Tibial nerve (tissue), 4 donors: ENCODE measurements at regions not wholly inside any gene's neighbourhood (a gene's known extent, or its start where the extent isn't known, plus 50 kb on each side); places are given as distances from the start of the nearest gene placed in this dataset.

Experiments used
- DNase-seq, 2 donors: peaks; one replicate each; pipeline ENCODE4 v3.0.0-alpha.2; 2019; ENCODE audit warnings: low spot score in 2 of 2
- H3K27ac ChIP-seq, 4 donors: fragments of 200-600 bp; sonication (generic) in 3 of 4; one replicate each; pipeline ENCODE4 v1.5.1; 2017 to 2019; ENCODE audit warnings: mild to moderate bottlenecking in 1 of 4
- H3K27me3 ChIP-seq, 2 donors: fragments of 200-600 bp; sonication (generic) in 1 of 2; one replicate each; pipeline versions ENCODE4 v1.5.1 to v1.6.0; 2017 to 2019
- H3K36me3 ChIP-seq, 3 donors: fragments of 200-600 bp; sonication (generic); one replicate each; pipeline ENCODE4 v1.5.1; 2018 to 2019
- H3K4me1 ChIP-seq, 4 donors: fragments of 200-600 bp; sonication (generic) in 3 of 4; one replicate each; pipeline ENCODE4 v1.5.1; 2017 to 2019
- H3K4me3 ChIP-seq, 4 donors: fragments of 200-600 bp; sonication (generic) in 3 of 4; one replicate each; pipeline ENCODE4 v1.5.1; 2017 to 2019; ENCODE audit warnings: mild to moderate bottlenecking in 1 of 4, moderate library complexity in 1 of 4
- H3K9me3 ChIP-seq, 4 donors: fragments of 200-600 bp; sonication (generic) in 3 of 4; one replicate each; pipeline ENCODE4 v1.5.1; 2017 to 2019
- EP300 ChIP-seq, 2 donors: sonication (generic); formaldehyde crosslinking; IDR thresholded peaks; one replicate each; pipeline ENCODE4 v1.6.1; 2017; ENCODE audit warnings: antibody characterized with exemption in 2 of 2, mild to moderate bottlenecking in 1 of 2
- POLR2A ChIP-seq, 2 donors: fragments of 450-650 bp; IDR thresholded peaks; one replicate each; pipeline ENCODE4 v1.6.1; 2017; ENCODE audit warnings: antibody characterized with exemption in 2 of 2, mild to moderate bottlenecking in 2 of 2, moderate library complexity in 2 of 2
- WGBS, 2 donors: methylation state at CpG; one replicate each; pipeline ENCODE4 v1.1.5; 2018; 5-methylcytosine and 5-hydroxymethylcytosine counted together
- TF ChIP-seq, protein P1 (sequence below), 5 experiments: fragments of 200-600 bp in 3 of 5; fragments of 450-650 bp in 2 of 5; sonication (generic) in 3 of 5; IDR thresholded peaks; one replicate each; pipeline ENCODE4 v1.5.1; 2016 to 2019; ENCODE audit warnings: antibody characterized with exemption in 5 of 5, mild to moderate bottlenecking in 3 of 5, moderate library complexity in 2 of 5

DNA sequence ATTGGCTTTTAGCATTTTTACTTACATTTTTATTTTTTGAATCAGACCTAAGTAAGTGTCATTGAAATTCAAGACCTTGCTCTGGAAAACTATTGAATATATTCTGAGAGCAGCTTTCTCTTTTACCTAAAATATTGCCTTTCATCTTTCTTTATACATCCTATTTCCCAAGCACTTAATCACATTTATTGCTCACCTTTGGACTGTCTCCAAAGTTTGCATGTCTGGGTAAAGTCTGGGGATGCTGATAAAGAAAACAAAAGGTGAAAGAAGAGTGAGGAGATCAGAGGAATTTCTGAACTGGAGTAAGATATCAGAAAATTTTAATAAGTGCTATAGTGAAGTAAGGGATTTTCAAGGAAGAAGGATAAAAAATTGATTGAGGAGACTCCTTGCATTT, 308.5 kb upstream of the AADAT start:
- Histone ChIP-seq H3K9me3 (peaks cover 0 to 3% (median 0%) of the 10 kb centered on the region in 4 donors), H3K27ac (no peak overlapping the region), H3K27me3 (no peaks in the 10 kb centered on the region), H3K4me3 (no peak overlapping the region), H3K36me3 (no peaks in the 10 kb centered on the region), H3K4me1 (no peaks in the 10 kb centered on the region)
- TF ChIP-seq EP300 (IDR thresholded peaks at IDR 0.05) = no peak
- TF ChIP-seq, protein P1, sequence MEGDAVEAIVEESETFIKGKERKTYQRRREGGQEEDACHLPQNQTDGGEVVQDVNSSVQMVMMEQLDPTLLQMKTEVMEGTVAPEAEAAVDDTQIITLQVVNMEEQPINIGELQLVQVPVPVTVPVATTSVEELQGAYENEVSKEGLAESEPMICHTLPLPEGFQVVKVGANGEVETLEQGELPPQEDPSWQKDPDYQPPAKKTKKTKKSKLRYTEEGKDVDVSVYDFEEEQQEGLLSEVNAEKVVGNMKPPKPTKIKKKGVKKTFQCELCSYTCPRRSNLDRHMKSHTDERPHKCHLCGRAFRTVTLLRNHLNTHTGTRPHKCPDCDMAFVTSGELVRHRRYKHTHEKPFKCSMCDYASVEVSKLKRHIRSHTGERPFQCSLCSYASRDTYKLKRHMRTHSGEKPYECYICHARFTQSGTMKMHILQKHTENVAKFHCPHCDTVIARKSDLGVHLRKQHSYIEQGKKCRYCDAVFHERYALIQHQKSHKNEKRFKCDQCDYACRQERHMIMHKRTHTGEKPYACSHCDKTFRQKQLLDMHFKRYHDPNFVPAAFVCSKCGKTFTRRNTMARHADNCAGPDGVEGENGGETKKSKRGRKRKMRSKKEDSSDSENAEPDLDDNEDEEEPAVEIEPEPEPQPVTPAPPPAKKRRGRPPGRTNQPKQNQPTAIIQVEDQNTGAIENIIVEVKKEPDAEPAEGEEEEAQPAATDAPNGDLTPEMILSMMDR (IDR thresholded peaks at IDR 0.05) = no peak
- no peak for TF ChIP-seq POLR2A (IDR thresholded peaks at IDR 0.05)
- DNase-seq = no peak

DNA sequence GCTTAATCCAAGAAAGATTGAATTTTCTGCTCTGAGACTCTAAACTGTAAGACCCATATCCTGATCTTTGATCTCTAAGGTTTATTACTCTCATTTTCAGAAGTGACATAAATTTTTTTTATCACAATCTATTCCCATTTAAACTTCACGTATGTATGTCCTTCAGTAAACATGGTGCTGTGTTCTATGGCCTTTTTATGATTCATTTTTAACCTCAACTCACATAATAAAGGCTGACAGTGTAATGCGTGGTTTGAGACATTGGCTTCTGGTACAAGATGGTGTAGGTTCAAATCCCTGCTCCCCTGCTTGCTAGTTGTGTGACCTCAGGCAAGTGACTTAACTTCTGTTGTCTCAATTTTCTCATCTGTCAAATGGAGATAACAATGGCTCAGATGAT, 306.0 kb upstream of the AADAT start:
- Histone ChIP-seq H3K36me3 (no peaks in the 10 kb centered on the region), H3K4me3 (no peak overlapping the region), H3K9me3 (no peaks in the 10 kb centered on the region), H3K4me1 (no peaks in the 10 kb centered on the region), H3K27me3 (no peaks in the 10 kb centered on the region), H3K27ac (no peak overlapping the region)
- TF ChIP-seq EP300 (IDR thresholded peaks at IDR 0.05) = no peak
- TF ChIP-seq, protein P1 (IDR thresholded peaks at IDR 0.05) = no peak
- no peak for TF ChIP-seq POLR2A (IDR thresholded peaks at IDR 0.05)
- DNase-seq = no peak
- WGBS, 2 donors = 80 to 92% methylated on average over 2 of the region's 2 CpGs

DNA sequence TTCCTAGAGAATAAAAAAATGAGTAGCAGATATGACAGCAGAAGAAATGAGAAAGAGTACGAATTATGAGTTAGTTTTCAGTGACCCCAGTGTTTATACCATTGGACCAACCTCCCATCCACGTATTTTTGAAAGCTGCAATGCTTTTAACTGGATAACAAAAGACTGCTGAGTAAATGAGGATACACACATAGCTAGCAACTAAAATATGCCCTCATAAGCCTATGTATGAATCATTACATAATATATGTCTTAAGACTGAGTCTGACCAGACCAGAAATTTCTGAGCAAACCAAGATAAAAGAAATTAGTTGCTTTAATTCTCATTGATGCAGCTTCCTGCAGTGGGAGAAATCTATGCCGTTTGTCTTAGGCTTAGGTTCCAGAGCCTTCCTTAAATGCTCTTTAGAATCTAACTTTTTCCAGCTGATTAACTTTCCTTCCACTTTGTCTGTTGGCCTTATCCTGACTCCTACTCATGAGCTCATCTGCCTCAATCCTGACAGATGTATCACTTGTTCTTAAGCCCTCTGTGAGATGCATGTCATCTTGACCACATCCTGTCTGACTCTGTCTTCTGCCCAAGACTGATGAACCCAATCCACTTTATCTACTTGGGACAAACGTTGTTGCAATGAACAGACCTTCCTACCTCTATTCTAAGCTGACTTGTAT, 301.4 kb upstream of the AADAT start:
- Histone ChIP-seq H3K27me3 (no peaks in the 10 kb centered on the region), H3K27ac (no peak overlapping the region), H3K9me3 (no peaks in the 10 kb centered on the region), H3K4me3 (no peak overlapping the region), H3K4me1 (no peaks in the 10 kb centered on the region), H3K36me3 (no peaks in the 10 kb centered on the region)
- 58 to 68% methylated on average over 4 of the region's 4 CpGs for WGBS, 2 donors
- TF ChIP-seq, protein P1 (IDR thresholded peaks at IDR 0.05) = no peak
- no peak for TF ChIP-seq POLR2A (IDR thresholded peaks at IDR 0.05)
- TF ChIP-seq EP300 (IDR thresholded peaks at IDR 0.05) = no peak
- no peak for DNase-seq

DNA sequence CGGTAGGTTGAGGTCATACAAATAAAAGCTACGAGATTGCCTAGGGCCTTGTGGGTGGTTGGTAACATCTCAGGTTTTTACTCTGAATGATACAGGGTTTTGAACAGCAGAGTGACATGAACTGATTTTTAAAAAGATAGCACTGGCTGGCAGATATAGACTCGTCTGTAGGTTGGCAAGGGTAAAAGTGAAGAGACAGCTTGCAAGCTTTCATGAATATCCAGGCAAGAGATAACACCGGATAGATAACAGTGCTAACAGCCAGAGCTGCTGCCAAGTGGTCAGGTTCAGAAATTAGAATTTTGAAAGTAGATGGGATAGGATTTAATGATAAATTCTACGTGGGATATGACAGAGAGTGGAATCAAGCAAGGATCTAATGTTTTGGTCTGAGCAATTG, 299.7 kb upstream of the AADAT start:
- H3K36me3 ChIP-seq = no peaks in the 10 kb centered on the region
- H3K27ac ChIP-seq = no peak overlapping the region
- no peak for DNase-seq

DNA sequence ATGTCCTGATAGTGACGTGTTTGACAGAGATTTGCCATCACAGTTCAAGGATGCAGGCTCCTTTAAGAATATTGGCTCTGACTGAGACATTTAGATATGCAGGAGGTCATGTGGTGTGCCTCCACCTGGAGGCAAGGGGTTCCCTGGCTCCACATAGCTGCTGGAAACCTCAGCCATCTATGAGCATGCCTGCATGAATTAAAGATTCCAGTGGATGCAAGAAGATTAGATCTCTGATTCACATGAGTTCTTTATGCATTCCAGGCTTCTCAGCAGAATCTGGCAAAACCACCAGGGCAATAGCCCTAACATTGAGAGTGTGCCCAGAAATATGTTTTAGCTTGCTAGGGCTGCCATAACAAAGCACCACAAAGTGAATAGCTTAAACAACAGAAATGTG, 298.5 kb upstream of the AADAT start:
- no peak for DNase-seq
- WGBS, 2 donors = 58 to 65% methylated on average over 1 of the region's 1 CpG
- H3K9me3 ChIP-seq = peaks cover 0 to 11% (median 0%) of the 10 kb centered on the region in 4 donors
- no peak overlapping the region for H3K27ac ChIP-seq
- H3K4me1 ChIP-seq = no peaks in the 10 kb centered on the region
- no peaks in the 10 kb centered on the region for H3K27me3 ChIP-seq
- no peaks in the 10 kb centered on the region for H3K36me3 ChIP-seq
- H3K4me3 ChIP-seq = no peak overlapping the region
- TF ChIP-seq EP300 (IDR thresholded peaks at IDR 0.05) (no peak), POLR2A (IDR thresholded peaks at IDR 0.05) (no peak)
- TF ChIP-seq, protein P1 (IDR thresholded peaks at IDR 0.05) = no peak

More for the DNA sequence above, 299.7 kb upstream of the AADAT start:
- Histone ChIP-seq H3K27me3 (no peaks in the 10 kb centered on the region), H3K4me3 (no peak overlapping the region), H3K4me1 (no peaks in the 10 kb centered on the region), H3K9me3 (peaks cover 0 to 9% (median 0%) of the 10 kb centered on the region in 4 donors)
- WGBS, 2 donors = 49 to 51% methylated on average over 5 of the region's 5 CpGs
- TF ChIP-seq EP300 (IDR thresholded peaks at IDR 0.05) (no peak), POLR2A (IDR thresholded peaks at IDR 0.05) (no peak)
- TF ChIP-seq, protein P1 (IDR thresholded peaks at IDR 0.05) = no peak
